NCI-H2107 (cell line): ENCODE measurements at regions not wholly inside any gene's neighbourhood (a gene's known extent, or its start where the extent isn't known, plus 50 kb on each side); places are given as distances from the start of the nearest gene placed in this dataset.

ENCODE experiments used
- DNase-seq: peaks from one replicate; lab custom pipeline; 2025; lab: John Stamatoyannopoulos, UW

GRCh38 chr2:45178854-45179253 is 169.6 kb upstream of the SIX2 start:
- no peak for DNase-seq

DNA sequence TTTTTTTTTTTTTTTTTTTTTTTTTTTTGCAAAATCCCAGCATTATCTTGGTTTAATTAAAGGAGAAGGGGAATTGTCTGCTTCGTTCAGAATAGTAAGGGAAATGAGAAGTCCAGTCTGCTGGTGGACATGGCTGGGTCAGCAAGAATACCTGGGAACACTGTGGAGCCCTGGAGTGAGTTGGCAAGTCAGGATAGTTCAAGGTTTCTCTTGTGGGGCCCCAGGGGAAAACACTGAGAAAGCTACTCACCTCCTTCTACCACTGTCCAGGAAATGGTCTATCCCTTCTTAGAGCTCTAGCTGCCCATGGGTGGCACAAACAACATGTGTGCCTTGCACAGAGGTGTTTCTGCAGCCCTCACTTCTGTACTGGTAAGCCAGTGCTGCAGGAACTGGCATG is 169.1 kb upstream of the SIX2 start:
- no peak for DNase-seq

DNA sequence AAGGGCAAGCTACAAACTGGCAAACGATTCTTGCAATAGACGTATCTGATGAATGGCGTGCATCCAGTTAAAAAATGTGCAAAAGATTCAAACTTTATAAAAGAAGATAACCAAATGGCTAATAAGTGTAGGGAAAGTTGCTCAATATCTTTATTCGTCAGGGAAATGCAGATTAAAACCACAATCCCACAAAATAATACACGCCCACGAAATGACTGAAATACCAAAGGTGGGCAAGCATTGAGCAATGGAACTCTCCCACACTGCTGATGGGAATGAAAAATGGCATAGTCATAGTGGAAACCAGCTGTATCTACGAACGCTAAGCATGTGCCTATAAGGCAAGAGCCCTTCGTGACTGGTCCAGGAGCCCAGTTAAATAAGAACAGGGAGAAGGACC is 168.6 kb upstream of the SIX2 start:
- no peak for DNase-seq

- DNase-seq: no peak
Measured at GRCh38 chr2:45176390-45176789, 167.1 kb upstream of the SIX2 start.

- no peak for DNase-seq
Measured at GRCh38 chr2:45173513-45173912, 164.3 kb upstream of the SIX2 start.

GRCh38 chr2:45172760-45173392 is 163.6 kb upstream of the SIX2 start:
- DNase-seq: no peak

- DNase-seq: no peak
Measured at GRCh38 chr2:45172142-45172541, 162.9 kb upstream of the SIX2 start.

GRCh38 chr2:45171136-45171501 is 161.9 kb upstream of the SIX2 start:
- DNase-seq: no peak

DNA sequence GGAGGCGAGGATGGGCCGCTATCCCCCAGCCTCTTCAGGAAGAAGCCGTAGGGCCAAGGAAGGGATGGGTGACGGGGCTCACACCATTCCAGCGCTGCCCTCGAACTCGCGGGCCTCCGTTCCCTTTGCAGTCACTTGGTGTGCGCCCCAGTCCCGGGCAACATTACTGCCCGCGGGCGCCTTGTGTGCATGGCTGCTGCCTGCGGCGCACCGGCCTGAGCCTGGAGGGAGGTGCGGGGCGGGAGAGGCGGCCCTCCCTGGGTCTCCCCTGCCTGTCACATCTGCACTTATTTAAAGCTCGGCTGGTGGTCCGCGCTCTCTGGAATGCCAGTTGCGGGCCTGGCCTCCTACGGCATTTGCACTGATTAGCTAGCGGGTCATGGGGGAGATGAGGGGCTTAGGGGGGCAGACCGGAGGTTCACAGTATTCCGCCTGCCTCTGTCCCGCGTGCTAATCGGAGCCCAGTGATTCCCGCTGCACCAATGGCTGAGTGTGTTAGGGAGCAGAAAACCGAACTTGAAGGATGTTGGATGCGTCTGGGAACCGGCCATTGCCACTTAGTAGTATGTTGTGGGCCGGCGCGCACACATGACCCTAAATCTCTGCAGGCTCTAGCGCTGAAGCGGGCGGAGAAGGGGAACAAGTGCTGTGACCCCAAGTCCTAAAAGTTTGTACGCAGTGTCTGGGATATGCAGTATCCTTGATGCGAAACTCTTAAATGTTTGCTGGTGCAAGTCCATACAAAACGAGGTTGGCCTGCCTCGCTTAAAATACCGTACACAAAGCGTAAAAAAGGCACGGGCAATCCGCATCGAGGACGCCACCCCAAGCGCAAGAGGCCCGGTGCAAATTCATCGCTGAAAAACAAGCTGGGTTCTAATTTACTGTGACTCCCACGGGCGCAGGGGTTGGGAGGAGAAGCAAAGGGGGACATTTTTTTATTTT is 161.2 kb upstream of the SIX2 start:
- DNase-seq: no peak

- DNase-seq: no peak
Measured at GRCh38 chr2:45169339-45170190, 160.3 kb upstream of the SIX2 start.

DNA sequence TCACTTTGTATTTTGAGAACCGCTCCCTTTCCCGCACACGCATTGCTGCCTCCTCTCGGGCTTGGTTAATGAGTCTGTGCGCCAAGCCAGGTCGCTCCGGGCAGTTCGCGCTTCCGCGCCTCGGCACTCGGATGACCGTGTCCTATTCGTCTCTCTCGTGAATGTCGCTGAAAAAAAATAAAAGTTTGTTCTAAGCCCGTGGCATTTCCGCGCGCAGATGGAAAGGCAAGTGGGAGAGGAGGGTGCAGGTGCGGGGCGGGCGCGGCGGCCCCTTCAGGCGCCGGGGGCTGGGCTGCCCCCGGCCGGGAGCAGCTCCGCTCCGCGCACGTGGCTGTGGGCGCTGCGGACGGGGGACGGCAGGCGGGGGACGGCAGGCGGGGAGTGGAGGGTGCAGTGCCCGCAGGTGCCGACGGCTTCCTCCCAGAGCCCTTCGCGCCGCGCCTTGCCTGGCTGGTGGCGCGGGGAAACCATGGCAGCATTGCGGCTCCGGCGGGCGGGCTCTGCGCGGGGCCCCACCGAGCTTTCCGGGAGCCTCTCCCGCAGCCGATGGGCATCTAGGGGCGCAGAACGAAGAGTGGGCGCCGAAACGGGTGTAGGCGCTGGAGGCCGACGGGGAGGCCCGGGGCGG is 159.6 kb upstream of the SIX2 start:
- DNase-seq: no peak

DNA sequence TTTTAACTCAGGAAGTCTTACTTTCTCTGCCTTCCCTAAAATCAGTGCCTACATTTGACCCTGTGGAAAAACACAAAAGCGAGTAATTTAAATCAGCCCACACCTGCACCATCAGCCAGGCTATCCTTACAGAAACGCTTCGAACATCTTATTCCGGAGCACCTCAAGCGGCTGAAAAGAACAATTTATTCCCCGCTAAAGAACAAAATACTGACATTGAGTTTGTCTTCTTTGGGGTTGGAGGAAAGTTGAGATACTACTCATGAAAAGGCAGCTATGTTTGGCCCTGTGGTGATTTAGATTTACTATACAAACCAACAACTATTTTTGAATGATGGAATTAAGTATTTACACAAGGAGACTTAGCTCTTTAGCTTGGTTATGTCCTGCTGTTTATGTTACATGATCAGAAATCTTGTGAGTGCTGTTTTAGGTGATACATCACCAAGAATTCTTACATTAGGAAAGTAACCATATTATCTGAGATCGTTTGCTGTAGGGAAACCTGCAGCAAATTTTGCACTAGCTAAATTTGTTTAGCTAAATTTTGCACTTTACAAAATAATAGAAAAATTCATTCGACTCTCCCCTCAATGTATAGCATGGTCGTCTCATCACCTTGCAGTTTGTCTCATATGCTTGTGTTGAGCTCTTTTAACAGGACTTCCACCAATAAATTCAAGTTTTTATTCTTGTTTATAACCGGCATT is 158.8 kb upstream of the SIX2 start:
- DNase-seq: no peak

GRCh38 chr2:45166229-45166890 is 157.1 kb upstream of the SIX2 start:
- no peak for DNase-seq

DNA sequence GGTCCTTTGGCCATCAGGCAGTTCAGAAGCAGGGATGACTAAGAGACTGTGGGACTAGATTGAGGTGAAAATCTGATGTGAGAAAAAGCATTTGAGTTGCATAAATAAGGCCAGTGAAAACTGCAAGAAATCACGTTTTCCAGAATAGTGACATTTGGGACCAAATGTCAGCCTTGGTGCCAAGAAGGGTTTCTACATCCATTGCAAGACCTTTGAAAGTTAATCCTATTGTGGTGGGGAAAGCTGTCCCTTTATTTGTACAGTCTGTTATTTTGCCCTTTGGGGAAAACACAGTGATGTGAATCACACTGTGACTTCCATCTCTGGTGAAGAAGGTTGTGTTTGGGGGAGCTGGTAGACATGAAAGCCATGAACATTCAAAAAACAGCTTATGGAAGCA is 153.5 kb upstream of the SIX2 start:
- no peak for DNase-seq

DNA sequence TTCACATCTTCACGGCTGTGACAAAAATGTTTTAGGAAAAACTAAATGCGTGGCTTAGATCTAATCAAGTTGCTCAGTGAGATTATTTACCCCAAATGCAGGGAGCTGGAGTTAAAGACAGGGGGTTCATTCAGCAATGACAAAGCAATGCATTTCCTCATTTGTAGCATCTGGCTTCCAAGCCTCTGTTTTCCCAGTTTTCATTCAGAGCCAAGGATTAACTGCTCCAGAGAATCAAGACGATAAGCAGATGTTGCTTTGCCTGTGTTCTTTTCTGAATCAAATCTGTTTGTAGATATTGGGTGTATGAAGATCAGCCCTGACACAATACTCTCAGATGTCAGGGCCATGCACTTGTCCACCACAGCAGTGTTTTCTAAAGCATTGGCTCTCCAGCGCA is 147.4 kb upstream of the SIX2 start:
- no peak for DNase-seq

DNA sequence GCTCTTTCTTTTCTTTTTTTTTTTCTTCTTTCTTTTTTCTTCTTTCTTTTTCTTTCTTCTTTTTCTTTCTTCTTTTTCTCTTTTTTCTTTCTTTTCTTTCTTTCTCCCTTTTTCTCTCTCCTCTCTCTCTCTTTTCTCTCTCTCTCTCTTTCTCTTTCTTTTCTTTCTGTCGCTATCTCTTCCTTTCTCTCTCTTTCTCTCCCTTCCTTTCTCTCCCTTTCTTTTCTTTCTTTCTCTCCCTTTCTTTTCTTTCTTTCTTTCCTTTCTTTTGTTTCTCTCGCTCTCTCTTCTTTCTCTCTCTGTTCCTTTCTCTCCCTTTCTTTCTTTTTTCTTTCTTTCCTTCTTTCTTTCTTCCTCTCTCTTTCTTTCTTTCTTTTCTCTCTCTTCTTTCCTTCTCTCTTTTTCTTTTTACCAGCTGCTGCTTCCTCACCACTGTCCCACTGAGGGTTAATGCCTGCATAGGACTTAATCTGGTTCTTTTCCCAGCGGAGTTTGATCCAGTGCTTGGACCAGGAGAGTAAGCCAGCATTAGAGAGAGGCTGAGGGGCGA is 145.4 kb upstream of the SIX2 start:
- DNase-seq: no peak

- no peak for DNase-seq
Measured at GRCh38 chr2:45154144-45154543, 144.9 kb upstream of the SIX2 start.

GRCh38 chr2:45153121-45153520 is 143.9 kb upstream of the SIX2 start:
- DNase-seq: no peak

DNA sequence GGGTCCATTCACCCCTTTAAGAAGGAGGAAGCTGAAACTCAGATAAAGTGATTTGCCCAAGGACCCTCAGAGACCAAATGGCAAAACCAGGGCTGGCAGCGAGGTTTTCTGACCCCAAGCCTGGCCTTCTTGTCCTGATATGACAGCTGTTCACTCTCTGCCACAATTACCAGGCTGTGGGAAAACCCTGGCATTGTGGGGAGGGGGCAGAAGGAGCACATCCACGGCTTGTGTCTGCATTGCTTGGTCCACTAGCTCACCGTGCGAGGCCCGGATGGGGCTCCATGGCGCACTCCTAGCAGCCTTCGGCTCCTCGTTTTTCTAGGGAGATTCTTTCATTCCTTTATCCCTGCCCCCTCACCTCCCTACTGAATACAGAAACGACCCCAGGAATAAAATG is 143.4 kb upstream of the SIX2 start:
- no peak for DNase-seq

GRCh38 chr2:45145073-45145899 is 136.0 kb upstream of the SIX2 start:
- no peak for DNase-seq
